Panc1 (cell line): ENCODE measurements at regions not wholly inside any gene's neighbourhood (a gene's known extent, or its start where the extent isn't known, plus 50 kb on each side); places are given as distances from the start of the nearest gene placed in this dataset.

Experiments
- ATAC-seq: fragments of 200-7000 bp; cut with Tn5 transposase; 2 replicates; pipeline ENCODE4 v1.9.1; 2020; ENCODE audit warnings: mild to moderate bottlenecking, moderate library complexity
- BruUV-seq: library from RNA; stranded (reverse); fragments of 400-500 nt; replicated peaks from 2 replicates; lab custom pipeline; 2021; lab: Mats Ljungman, UMichigan
- CTCF ChIA-PET: fragments of 300-600 bp; sonication (Branson Sonifier 250); formaldehyde crosslinking; loops from one replicate; lab custom pipeline; 2022; ENCODE audit warnings: antibody characterized with exemption; lab: Charles Lee
- POLR2A ChIA-PET: fragments of 300-600 bp; sonication (Branson Sonifier 250); formaldehyde crosslinking; loops from one replicate; lab custom pipeline; 2022; ENCODE audit warnings: antibody characterized with exemption; lab: Charles Lee
- DNase-seq: peaks from one replicate; pipeline ENCODE4 v3.0.0-alpha.2; 2010; ENCODE audit warnings: low read depth, low spot score
- H3K27ac ChIP-seq: 2 replicates; pipeline ENCODE4 v1.5.1; 2011; ENCODE audit warnings: mild to moderate bottlenecking, low read length, inconsistent platforms
- H3K27me3 ChIP-seq: fragments of 200-500 bp; sonication (Bioruptor generic); 2 replicates; pipeline ENCODE4 v1.6.0; 2014; ENCODE audit warnings: low read length, inconsistent platforms; ENCODE audit not compliant: control insufficient read depth, insufficient read depth
- H3K36me3 ChIP-seq: fragments of 200-500 bp; sonication (Bioruptor generic); 2 replicates; pipeline ENCODE4 v1.5.1; 2014; ENCODE audit warnings: inconsistent platforms, mild to moderate bottlenecking, low read length, moderate library complexity; ENCODE audit not compliant: control insufficient read depth, insufficient read depth
- H3K4me1 ChIP-seq: 2 replicates; pipeline ENCODE4 v1.5.1; 2011; ENCODE audit warnings: inconsistent platforms, mild to moderate bottlenecking, low read length, moderate library complexity; ENCODE audit not compliant: control insufficient read depth, insufficient read depth
- H3K4me3 ChIP-seq, 2 experiments: 2 replicates each; pipeline ENCODE4 v1.5.1; 2011 to 2012; ENCODE audit warnings: low read depth in 2 of 2, low read length in 2 of 2, mild to moderate bottlenecking in 2 of 2, inconsistent platforms in 1 of 2, moderate library complexity in 1 of 2
- H3K9me3 ChIP-seq: fragments of 200-500 bp; sonication (Bioruptor generic); 2 replicates; pipeline ENCODE4 v1.5.1; 2014; ENCODE audit warnings: low read depth, mild to moderate bottlenecking, inconsistent platforms, low read length, moderate library complexity; ENCODE audit not compliant: control insufficient read depth, insufficient read depth
- POLR2AphosphoS5 ChIP-seq: IDR thresholded peaks from 2 replicates; pipeline ENCODE4 v1.6.1; 2012; ENCODE audit warnings: mild to moderate bottlenecking, low read depth, low read length, moderate library complexity
- SIN3A ChIP-seq: IDR thresholded peaks from 2 replicates; pipeline ENCODE4 v1.6.1; 2012; ENCODE audit warnings: low read depth, mild to moderate bottlenecking, low read length, moderate library complexity, borderline replicate concordance; ENCODE audit not compliant: insufficient read depth
- TCF7L2 ChIP-seq: IDR thresholded peaks from 2 replicates; pipeline ENCODE4 v1.6.1; 2011; ENCODE audit warnings: mild to moderate bottlenecking, low read depth, low read length, inconsistent platforms
- in situ Hi-C: cut with HindIII; loops from 2 replicates; pipeline ENCODE4 v1.10.0; 2016; ENCODE audit warnings: low sequenced_read_pairs, low pct_unique_long_range_greater_than_20kb
- intact Hi-C: fragments of 100-400 bp; cut with micrococcal nuclease; formaldehyde crosslinking; loops from one replicate; pipeline ENCODE4 v1.10.0; 2022; ENCODE audit not compliant: unreplicated experiment
- TF ChIP-seq, protein P1 (sequence below), 2 experiments: IDR thresholded peaks; 2 replicates each; pipeline ENCODE4 v1.6.1; 2011 to 2012; ENCODE audit warnings: low read depth in 2 of 2, control low read depth in 1 of 2, low read length in 1 of 2, mild to moderate bottlenecking in 1 of 2, moderate library complexity in 1 of 2; ENCODE audit not compliant: insufficient read depth in 1 of 2
- TF ChIP-seq, protein P2 (sequence below): fragments of 450-650 bp; IDR thresholded peaks from 2 replicates; pipeline ENCODE4 v1.5.1; 2017; ENCODE audit warnings: mild to moderate bottlenecking

DNA sequence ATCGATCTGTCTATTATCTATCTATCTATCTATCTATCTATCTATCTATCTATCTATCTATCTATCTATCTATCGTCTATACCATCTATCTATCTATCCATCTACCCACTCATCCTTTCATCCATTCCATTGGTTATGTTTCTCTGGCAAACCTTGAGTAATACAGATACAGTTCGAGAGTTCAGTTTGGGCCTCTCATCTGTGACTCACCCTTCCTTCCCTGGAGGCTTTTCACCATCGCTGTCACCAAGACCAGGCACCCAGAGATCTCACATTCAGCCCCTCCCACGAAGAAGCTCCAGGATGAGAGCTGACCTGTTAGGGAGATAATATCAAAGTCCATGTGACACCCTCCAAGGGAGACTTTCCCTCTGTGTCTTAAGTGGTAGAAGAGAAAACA lies 164.1 kb upstream of the CELF4 start:
- TF ChIP-seq POLR2AphosphoS5 (no peak), TCF7L2 (no peak), SIN3A (no peak)
- TF ChIP-seq, protein P1, sequence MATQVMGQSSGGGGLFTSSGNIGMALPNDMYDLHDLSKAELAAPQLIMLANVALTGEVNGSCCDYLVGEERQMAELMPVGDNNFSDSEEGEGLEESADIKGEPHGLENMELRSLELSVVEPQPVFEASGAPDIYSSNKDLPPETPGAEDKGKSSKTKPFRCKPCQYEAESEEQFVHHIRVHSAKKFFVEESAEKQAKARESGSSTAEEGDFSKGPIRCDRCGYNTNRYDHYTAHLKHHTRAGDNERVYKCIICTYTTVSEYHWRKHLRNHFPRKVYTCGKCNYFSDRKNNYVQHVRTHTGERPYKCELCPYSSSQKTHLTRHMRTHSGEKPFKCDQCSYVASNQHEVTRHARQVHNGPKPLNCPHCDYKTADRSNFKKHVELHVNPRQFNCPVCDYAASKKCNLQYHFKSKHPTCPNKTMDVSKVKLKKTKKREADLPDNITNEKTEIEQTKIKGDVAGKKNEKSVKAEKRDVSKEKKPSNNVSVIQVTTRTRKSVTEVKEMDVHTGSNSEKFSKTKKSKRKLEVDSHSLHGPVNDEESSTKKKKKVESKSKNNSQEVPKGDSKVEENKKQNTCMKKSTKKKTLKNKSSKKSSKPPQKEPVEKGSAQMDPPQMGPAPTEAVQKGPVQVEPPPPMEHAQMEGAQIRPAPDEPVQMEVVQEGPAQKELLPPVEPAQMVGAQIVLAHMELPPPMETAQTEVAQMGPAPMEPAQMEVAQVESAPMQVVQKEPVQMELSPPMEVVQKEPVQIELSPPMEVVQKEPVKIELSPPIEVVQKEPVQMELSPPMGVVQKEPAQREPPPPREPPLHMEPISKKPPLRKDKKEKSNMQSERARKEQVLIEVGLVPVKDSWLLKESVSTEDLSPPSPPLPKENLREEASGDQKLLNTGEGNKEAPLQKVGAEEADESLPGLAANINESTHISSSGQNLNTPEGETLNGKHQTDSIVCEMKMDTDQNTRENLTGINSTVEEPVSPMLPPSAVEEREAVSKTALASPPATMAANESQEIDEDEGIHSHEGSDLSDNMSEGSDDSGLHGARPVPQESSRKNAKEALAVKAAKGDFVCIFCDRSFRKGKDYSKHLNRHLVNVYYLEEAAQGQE (IDR thresholded peaks at IDR 0.05; ENCODE audit: insufficient read depth in 1 of 2, low read depth in 2 of 2, low read length in 1 of 2): no peak
- TF ChIP-seq, protein P2, sequence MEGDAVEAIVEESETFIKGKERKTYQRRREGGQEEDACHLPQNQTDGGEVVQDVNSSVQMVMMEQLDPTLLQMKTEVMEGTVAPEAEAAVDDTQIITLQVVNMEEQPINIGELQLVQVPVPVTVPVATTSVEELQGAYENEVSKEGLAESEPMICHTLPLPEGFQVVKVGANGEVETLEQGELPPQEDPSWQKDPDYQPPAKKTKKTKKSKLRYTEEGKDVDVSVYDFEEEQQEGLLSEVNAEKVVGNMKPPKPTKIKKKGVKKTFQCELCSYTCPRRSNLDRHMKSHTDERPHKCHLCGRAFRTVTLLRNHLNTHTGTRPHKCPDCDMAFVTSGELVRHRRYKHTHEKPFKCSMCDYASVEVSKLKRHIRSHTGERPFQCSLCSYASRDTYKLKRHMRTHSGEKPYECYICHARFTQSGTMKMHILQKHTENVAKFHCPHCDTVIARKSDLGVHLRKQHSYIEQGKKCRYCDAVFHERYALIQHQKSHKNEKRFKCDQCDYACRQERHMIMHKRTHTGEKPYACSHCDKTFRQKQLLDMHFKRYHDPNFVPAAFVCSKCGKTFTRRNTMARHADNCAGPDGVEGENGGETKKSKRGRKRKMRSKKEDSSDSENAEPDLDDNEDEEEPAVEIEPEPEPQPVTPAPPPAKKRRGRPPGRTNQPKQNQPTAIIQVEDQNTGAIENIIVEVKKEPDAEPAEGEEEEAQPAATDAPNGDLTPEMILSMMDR: no peak
- H3K27ac ChIP-seq: no peak overlapping the region
- no peaks in the 10 kb centered on the region for H3K4me1 ChIP-seq
- in situ Hi-C loops (no loop called here), intact Hi-C loops (no loop called here)
- BruUV-seq: no TSS peak
- ChIA-PET CTCF (no interaction called here), POLR2A (no interaction called here)
- DNase-seq: no peak
- ATAC-seq: no peak
- no peak overlapping the region for H3K4me3 ChIP-seq
- H3K27me3 ChIP-seq: no peaks in the 10 kb centered on the region
- H3K36me3 ChIP-seq: no peaks in the 10 kb centered on the region
- no peaks in the 10 kb centered on the region for H3K9me3 ChIP-seq

DNA sequence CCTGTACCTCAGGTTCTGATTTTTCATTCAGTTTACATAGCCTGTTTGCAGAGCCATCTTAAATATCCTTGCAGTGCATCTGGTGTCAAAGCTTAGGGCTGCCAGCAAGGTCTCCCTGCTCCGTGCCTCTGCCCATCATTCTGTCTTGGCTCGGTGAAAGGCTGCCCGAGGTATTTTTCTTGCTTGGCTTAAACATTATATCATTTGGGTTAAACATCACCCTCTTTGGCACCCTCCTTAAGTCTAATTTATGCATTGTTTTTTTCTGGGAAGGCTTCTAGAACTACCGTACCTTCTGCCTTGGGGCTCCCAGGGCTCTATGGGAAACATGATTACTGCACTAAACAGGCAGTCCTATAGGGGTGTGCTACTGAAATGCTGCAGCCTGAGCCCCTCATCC lies 158.6 kb upstream of the CELF4 start:
- no peak for DNase-seq
- intact Hi-C loops: no loop called here
- no peak for TF ChIP-seq TCF7L2
- TF ChIP-seq POLR2AphosphoS5: no peak
- TF ChIP-seq SIN3A: no peak
- TF ChIP-seq, protein P1 (IDR thresholded peaks at IDR 0.05; ENCODE audit: insufficient read depth in 1 of 2, low read depth in 2 of 2, low read length in 1 of 2): no peak
- TF ChIP-seq, protein P2: no peak
- Histone ChIP-seq H3K36me3 (no peaks in the 10 kb centered on the region), H3K27me3 (no peaks in the 10 kb centered on the region), H3K27ac (no peak overlapping the region), H3K4me3 (no peak overlapping the region), H3K9me3 (no peaks in the 10 kb centered on the region), H3K4me1 (no peaks in the 10 kb centered on the region)
- no TSS peak for BruUV-seq
- ChIA-PET CTCF (no interaction called here), POLR2A (no interaction called here)
- in situ Hi-C loops: no loop called here
- no peak for ATAC-seq
